ENCODE measurements at regions not wholly inside any gene's neighbourhood (a gene's known extent, or its start where the extent isn't known, plus 50 kb on each side); places are given as distances from the start of the nearest gene placed in this dataset.

- intact Hi-C loops (cut with DNase I) = no loop called here
- Histone ChIP-seq H3K27ac (no peak overlapping the region), H3K27me3 (no peaks in the 10 kb centered on the region), H3K4me1 (replicated peaks in 1 of 2) (no peaks in the 10 kb centered on the region), H3K9me3 (replicated peaks in 1 of 3) (no peaks in the 10 kb centered on the region), H3K36me3 (replicated peaks in 1 of 2) (no peaks in the 10 kb centered on the region), H3K4me3 (no peak overlapping the region)
- peak in 2 of 7 donors; percentile 19 to 37 for DNase-seq
- 64 to 72% (median 70%) methylated on average over 6 of the region's 6 CpGs for WGBS, 4 donors
- TF ChIP-seq POLR2A (IDR thresholded peaks at IDR 0.05) (no peak), CTCF (IDR thresholded peaks at IDR 0.05) (no peak)
Measured at GRCh38 chr22:47891609-47892008, 1129.2 kb downstream of the TBC1D22A start.

GRCh38 chr22:47888817-47889216, 1126.4 kb downstream of the TBC1D22A start:
- no peaks in the 10 kb centered on the region for H3K4me1 ChIP-seq (replicated peaks in 1 of 2)
- WGBS, 4 donors = 65 to 73% (median 70%) methylated on average over 9 of the region's 9 CpGs

GRCh38 chr22:47884775-47885174, 1122.3 kb downstream of the TBC1D22A start:
- TF ChIP-seq POLR2A (IDR thresholded peaks at IDR 0.05) (no peak), CTCF (IDR thresholded peaks at IDR 0.05) (no peak)
- Histone ChIP-seq H3K27me3 (no peaks in the 10 kb centered on the region), H3K36me3 (replicated peaks in 1 of 2) (no peaks in the 10 kb centered on the region), H3K4me1 (replicated peaks in 1 of 2) (no peaks in the 10 kb centered on the region), H3K9me3 (replicated peaks in 1 of 3) (no peaks in the 10 kb centered on the region), H3K4me3 (no peak overlapping the region), H3K27ac (no peak overlapping the region)
- no peak for DNase-seq
- intact Hi-C loops (cut with DNase I) = no loop called here
- 91 to 94% (median 93%) methylated on average over 9 to 14 of the region's 14 CpGs for WGBS, 4 donors

More at GRCh38 chr22:47888817-47889216, 1126.4 kb downstream of the TBC1D22A start:
- Histone ChIP-seq H3K4me3 (no peak overlapping the region), H3K27me3 (no peaks in the 10 kb centered on the region), H3K9me3 (replicated peaks in 1 of 3) (no peaks in the 10 kb centered on the region), H3K36me3 (replicated peaks in 1 of 2) (no peaks in the 10 kb centered on the region), H3K27ac (no peak overlapping the region)
- no peak for DNase-seq
- TF ChIP-seq CTCF (IDR thresholded peaks at IDR 0.05) (no peak), POLR2A (IDR thresholded peaks at IDR 0.05) (no peak)
- intact Hi-C loops (cut with DNase I) = no loop called here

GRCh38 chr22:47884200-47884599, 1121.8 kb downstream of the TBC1D22A start:
- intact Hi-C loops (cut with DNase I) = no loop called here
- no peaks in the 10 kb centered on the region for H3K9me3 ChIP-seq (replicated peaks in 1 of 3)
- no peak overlapping the region for H3K27ac ChIP-seq
- DNase-seq = no peak
- 81 to 91% (median 84%) methylated on average over 15 of the region's 15 CpGs for WGBS, 4 donors
- TF ChIP-seq CTCF (IDR thresholded peaks at IDR 0.05) (no peak), POLR2A (IDR thresholded peaks at IDR 0.05) (no peak)
- H3K27me3 ChIP-seq = peaks cover 4% of the 10 kb centered on the region
- H3K4me1 ChIP-seq (replicated peaks in 1 of 2) = no peaks in the 10 kb centered on the region
- H3K36me3 ChIP-seq (replicated peaks in 1 of 2) = no peaks in the 10 kb centered on the region
- no peak overlapping the region for H3K4me3 ChIP-seq

Measured in adrenal gland (tissue), 9 donors.